ENCODE measurements at regions not wholly inside any gene's neighbourhood (a gene's known extent, or its start where the extent isn't known, plus 50 kb on each side); places are given as distances from the start of the nearest gene placed in this dataset.

DNA sequence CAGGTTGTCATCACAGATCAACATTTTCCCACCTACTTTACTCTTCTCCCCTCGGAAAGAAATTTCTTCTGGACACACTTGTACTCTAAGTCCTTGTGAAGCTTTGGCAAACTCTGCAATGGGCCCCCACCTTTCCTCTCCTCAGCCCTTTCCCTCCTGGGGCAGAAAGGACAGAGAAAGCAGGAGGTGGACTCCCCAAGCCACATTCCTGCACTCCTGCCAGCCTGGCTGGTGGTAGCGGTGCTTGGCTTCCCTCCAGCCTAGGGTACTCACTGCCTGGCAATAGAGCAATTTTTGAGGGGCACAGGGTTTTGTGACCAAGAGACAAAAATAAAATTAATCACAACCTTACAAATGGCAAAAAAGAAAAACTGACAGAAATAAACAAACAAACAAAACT is 451.4 kb downstream of the ZSWIM6 start:
- no peak for TF ChIP-seq POLR2AphosphoS5 (IDR thresholded peaks at IDR 0.05; ENCODE audit: low read depth, low read length)
- no peak for TF ChIP-seq CEBPB (IDR thresholded peaks at IDR 0.05; ENCODE audit: low read depth, low read length)
- TF ChIP-seq, protein P1, sequence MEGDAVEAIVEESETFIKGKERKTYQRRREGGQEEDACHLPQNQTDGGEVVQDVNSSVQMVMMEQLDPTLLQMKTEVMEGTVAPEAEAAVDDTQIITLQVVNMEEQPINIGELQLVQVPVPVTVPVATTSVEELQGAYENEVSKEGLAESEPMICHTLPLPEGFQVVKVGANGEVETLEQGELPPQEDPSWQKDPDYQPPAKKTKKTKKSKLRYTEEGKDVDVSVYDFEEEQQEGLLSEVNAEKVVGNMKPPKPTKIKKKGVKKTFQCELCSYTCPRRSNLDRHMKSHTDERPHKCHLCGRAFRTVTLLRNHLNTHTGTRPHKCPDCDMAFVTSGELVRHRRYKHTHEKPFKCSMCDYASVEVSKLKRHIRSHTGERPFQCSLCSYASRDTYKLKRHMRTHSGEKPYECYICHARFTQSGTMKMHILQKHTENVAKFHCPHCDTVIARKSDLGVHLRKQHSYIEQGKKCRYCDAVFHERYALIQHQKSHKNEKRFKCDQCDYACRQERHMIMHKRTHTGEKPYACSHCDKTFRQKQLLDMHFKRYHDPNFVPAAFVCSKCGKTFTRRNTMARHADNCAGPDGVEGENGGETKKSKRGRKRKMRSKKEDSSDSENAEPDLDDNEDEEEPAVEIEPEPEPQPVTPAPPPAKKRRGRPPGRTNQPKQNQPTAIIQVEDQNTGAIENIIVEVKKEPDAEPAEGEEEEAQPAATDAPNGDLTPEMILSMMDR (IDR thresholded peaks at IDR 0.05; ENCODE audit: control extremely low read depth in 1 of 3, insufficient read depth in 1 of 3, low read depth in 1 of 3, low read length in 3 of 3) = no peak
- TF ChIP-seq POLR2A (IDR thresholded peaks at IDR 0.05; ENCODE audit: control extremely low read depth in 1 of 2, low read depth in 2 of 2, low read length in 2 of 2) = no peak
- no peak for TF ChIP-seq TAF1 (IDR thresholded peaks at IDR 0.05; ENCODE audit: low read depth, low read length)
- no peak for TF ChIP-seq HDAC2 (IDR thresholded peaks at IDR 0.05; ENCODE audit: borderline replicate concordance in 1 of 2, low read depth in 2 of 2, low read length in 2 of 2)
- TF ChIP-seq, protein P2, sequence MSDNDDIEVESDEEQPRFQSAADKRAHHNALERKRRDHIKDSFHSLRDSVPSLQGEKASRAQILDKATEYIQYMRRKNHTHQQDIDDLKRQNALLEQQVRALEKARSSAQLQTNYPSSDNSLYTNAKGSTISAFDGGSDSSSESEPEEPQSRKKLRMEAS (IDR thresholded peaks at IDR 0.05) = no peak
- TF ChIP-seq SUZ12 (IDR thresholded peaks at IDR 0.05; ENCODE audit: low read length) = no peak
- TF ChIP-seq EZH2 (IDR thresholded peaks at IDR 0.05; ENCODE audit: low read depth, low read length, severe bottlenecking) = no peak
- TF ChIP-seq RNF2 (IDR thresholded peaks at IDR 0.05; ENCODE audit: borderline replicate concordance, low read depth, low read length, missing control alignments, poor library complexity, severe bottlenecking) = no peak
